ENCODE measurements at regions not wholly inside any gene's neighbourhood (a gene's known extent, or its start where the extent isn't known, plus 50 kb on each side); places are given as distances from the start of the nearest gene placed in this dataset.

GRCh38 chr5:8807636-8808035 is 738.2 kb downstream of the SEMA5A start:
- no peak for TF ChIP-seq CTCF (conservative IDR thresholded peaks at IDR 0.05 in 1 of 2, IDR thresholded peaks at IDR 0.05 in 1 of 2; ENCODE audit: extremely low read depth in 1 of 2, insufficient read depth in 1 of 2, low read depth in 1 of 2, low read length in 2 of 2)
- TF ChIP-seq EZH2 (IDR thresholded peaks at IDR 0.05; ENCODE audit: borderline replicate concordance, low read length): no peak
